ENCODE measurements at regions not wholly inside any gene's neighbourhood (a gene's known extent, or its start where the extent isn't known, plus 50 kb on each side); places are given as distances from the start of the nearest gene placed in this dataset.
"Not testable (repeated sequence)": the region's sequence is repeated elsewhere in the genome, so short reads cannot be mapped to it uniquely, and the experiment has no call there.

DNA sequence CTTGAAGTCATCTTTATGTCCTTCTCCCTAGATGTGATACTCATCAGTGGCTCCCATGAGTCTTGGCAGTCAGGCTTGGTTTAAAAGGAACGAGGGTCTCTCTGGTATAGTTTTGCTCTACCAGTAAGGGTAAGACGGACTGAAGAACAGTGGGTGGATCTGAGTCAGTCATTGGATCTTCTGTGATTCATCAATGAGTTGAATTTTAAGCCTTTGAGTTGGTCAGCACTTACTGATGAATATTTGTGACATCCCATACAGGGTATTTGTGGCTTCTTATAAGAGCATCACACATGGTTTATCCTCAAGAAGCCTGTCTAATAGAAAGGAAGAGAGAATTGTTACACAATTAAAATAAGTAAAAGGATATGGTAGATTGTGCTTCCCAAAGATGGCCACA is 87.3 kb upstream of the NAMPT start:
- H3K4me3 Mint-ChIP-seq, result no peak overlapping the region
- ChIA-PET POLR2A (no interaction called here), CTCF (interaction anchor here (1.1 kb wide), 1 partner anchor 90 kb away, joined by 3 read pairs; no protein-coding TSS in a partner anchor)
- no peaks in the 10 kb centered on the region for H3K27me3 Mint-ChIP-seq (ENCODE audit: low read depth)
- H3K9me3 Mint-ChIP-seq (ENCODE audit: insufficient read depth), result no peaks in the 10 kb centered on the region
- H3K36me3 Mint-ChIP-seq (ENCODE audit: low read depth), result no peaks in the 10 kb centered on the region
- DNase-seq (no peak), ATAC-seq (no peak)
- H3K27ac Mint-ChIP-seq, result no peak overlapping the region
- peaks cover 5% of the 10 kb centered on the region for H3K4me1 Mint-ChIP-seq (ENCODE audit: low read depth)

DNA sequence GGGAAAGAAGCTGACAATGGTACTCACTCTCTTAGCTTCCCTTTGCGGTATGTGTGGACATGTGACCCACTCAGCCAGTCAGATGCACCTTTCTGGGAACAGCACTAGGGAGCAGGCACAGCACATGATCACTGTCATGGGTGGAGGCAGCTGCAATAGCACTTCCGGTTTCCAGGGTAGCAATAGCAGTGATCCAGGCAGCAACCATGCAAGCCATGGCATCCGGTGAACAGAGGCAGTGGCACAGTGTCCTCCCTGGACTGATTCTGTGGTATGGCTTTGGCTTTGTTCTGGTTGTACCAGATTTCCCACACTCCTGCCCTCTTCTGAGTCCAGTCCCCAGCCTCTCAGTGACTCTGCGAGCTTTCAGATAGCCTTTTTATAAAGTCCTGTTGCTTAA is 86.8 kb upstream of the NAMPT start:
- Mint-ChIP-seq H3K27ac (no peak overlapping the region), H3K36me3 (ENCODE audit: low read depth) (no peaks in the 10 kb centered on the region), H3K4me3 (no peak overlapping the region), H3K9me3 (ENCODE audit: insufficient read depth) (no peaks in the 10 kb centered on the region), H3K27me3 (ENCODE audit: low read depth) (no peaks in the 10 kb centered on the region), H3K4me1 (ENCODE audit: low read depth) (peaks cover 5% of the 10 kb centered on the region)
- CTCF ChIA-PET, result interaction anchor here (1.0 kb wide), 1 partner anchor 90 kb away, joined by 3 read pairs; no protein-coding TSS in a partner anchor
- DNase-seq (no peak), ATAC-seq (no peak)
- POLR2A ChIA-PET, result no interaction called here

DNA sequence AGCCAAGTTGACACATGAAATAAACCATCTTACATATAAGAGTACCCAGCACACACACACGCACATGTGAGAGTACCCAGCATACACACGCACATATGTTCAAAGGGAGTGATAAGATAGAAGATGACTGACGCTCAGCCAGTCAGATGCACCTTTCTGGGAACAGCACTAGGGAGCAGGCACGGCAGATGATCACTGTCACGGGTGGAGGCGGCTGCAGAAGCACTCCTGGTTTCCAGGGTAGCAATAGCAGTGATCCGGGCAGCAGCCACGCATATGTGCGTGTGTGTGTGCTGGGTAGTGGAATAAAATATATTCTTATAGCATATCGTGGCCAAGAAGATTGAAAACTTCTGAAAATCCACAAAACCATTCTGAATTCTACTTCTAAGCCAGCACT is 85.8 kb upstream of the NAMPT start:
- H3K27ac Mint-ChIP-seq, result no peak overlapping the region
- CTCF ChIA-PET, result no interaction called here
- H3K4me3 Mint-ChIP-seq, result no peak overlapping the region
- no peaks in the 10 kb centered on the region for H3K27me3 Mint-ChIP-seq (ENCODE audit: low read depth)
- H3K4me1 Mint-ChIP-seq (ENCODE audit: low read depth), result peaks cover 5% of the 10 kb centered on the region
- ATAC-seq, result no peak
- peaks cover 5% of the 10 kb centered on the region for H3K36me3 Mint-ChIP-seq (ENCODE audit: low read depth)
- H3K9me3 Mint-ChIP-seq (ENCODE audit: insufficient read depth), result no peaks in the 10 kb centered on the region
- POLR2A ChIA-PET, result no interaction called here
- no peak for DNase-seq

DNA sequence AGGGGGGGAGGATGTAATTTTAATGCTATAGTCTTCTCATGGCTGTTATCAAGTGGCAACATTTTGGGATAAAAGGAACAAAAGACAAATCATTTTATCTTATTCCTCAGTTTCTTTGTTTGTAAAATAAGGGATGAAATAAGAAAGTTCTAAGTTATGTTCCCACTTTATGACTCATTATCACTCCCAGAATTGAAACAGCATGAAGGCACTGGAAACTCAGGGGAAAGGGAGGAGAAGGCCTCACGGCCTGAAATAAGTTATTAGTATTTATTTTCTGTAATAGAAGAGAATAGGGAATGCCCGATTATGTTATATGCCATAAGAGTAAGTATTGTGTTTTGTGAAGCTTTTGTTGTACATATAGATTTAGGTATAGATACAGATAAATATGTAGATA is 85.0 kb upstream of the NAMPT start:
- H3K27me3 Mint-ChIP-seq (ENCODE audit: low read depth), result no peaks in the 10 kb centered on the region
- H3K36me3 Mint-ChIP-seq (ENCODE audit: low read depth), result peaks cover 5% of the 10 kb centered on the region
- DNase-seq (no peak), ATAC-seq (no peak)
- ChIA-PET CTCF (interaction anchor here (1.1 kb wide), 1 partner anchor 92 kb away, joined by 3 read pairs; no protein-coding TSS in a partner anchor), POLR2A (no interaction called here)
- H3K9me3 Mint-ChIP-seq (ENCODE audit: insufficient read depth), result no peaks in the 10 kb centered on the region
- H3K4me1 Mint-ChIP-seq (ENCODE audit: low read depth), result peaks cover 5% of the 10 kb centered on the region
- H3K27ac Mint-ChIP-seq, result no peak overlapping the region
- no peak overlapping the region for H3K4me3 Mint-ChIP-seq

DNA sequence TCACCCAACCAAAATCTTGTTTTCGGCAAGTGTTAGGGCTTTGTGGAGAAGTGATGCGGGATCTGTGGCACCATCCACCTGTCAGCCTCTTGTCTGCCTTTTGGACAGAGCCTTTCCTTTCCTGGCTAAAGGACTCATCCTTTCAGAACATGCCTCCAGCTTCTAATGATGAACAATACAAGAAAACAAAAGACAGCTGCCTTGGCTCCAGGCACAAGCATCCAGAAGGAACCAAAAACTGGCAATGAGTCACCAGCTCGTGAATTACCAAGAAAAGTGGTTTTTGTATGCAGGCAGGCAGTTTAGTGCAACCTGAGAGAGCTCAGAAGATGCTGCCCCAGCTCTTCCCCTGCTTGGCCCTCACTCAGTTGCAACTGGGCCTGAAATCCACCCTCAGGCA is 84.6 kb upstream of the NAMPT start:
- Mint-ChIP-seq H3K36me3 (ENCODE audit: low read depth) (peaks cover 5% of the 10 kb centered on the region), H3K4me3 (no peak overlapping the region), H3K27me3 (ENCODE audit: low read depth) (no peaks in the 10 kb centered on the region), H3K27ac (no peak overlapping the region), H3K4me1 (ENCODE audit: low read depth) (peaks cover 5% of the 10 kb centered on the region), H3K9me3 (ENCODE audit: insufficient read depth) (no peaks in the 10 kb centered on the region)
- ChIA-PET POLR2A (no interaction called here), CTCF (interaction anchor here (1.0 to 1.1 kb wide), 2 partner anchors 93 to 173 kb away, joined by 3 to 4 read pairs; no protein-coding TSS in a partner anchor)
- ATAC-seq (no peak), DNase-seq (no peak)

DNA sequence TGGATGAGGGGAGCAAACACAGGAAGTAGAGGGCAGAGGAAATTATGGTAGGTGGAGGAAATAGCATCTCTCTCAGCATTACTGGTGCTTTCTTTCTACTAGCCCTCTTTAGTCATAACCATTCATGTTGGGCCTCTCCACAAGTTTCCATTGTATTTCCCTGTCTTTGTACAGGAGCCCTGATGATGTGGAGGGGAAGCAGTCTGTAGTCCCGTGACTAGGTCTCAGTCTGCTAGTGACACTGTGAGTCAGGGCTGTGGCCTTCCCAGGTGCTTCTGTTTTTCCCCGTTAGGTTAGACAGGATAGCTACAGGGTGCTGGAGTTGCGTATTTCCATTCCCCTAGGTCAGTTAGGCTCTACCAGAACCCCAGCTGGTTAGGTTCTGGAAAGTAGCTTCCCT is 82.9 kb upstream of the NAMPT start:
- no peak for ATAC-seq
- no peak for DNase-seq
- CTCF ChIA-PET, result no interaction called here
- H3K27me3 Mint-ChIP-seq (ENCODE audit: low read depth), result peaks cover 2% of the 10 kb centered on the region
- H3K4me1 Mint-ChIP-seq (ENCODE audit: low read depth), result peaks cover 5% of the 10 kb centered on the region
- H3K4me3 Mint-ChIP-seq, result no peak overlapping the region
- H3K36me3 Mint-ChIP-seq (ENCODE audit: low read depth), result peaks cover 5% of the 10 kb centered on the region
- no peaks in the 10 kb centered on the region for H3K9me3 Mint-ChIP-seq (ENCODE audit: insufficient read depth)
- POLR2A ChIA-PET, result no interaction called here
- no peak overlapping the region for H3K27ac Mint-ChIP-seq

DNA sequence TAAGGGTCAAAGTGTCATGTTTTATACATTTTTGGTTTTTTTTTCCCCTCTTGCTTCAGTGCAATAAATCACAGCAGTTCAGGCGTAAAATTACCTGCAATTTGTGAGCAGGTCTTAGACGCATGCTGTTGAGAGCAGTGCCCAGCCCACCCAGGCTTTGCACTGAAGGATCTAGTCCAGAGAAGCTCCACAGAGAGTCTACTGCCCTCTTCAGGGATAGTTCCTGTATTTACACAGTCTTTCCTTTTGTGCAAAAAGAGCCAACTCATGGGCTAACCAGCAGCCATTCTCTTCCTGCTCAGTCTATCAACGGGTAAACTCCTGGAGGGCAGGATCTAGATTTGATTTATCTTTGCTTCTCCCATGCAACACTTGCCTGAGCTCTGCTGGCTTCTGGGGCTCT is 82.2 kb upstream of the NAMPT start:
- no peaks in the 10 kb centered on the region for H3K9me3 Mint-ChIP-seq (ENCODE audit: insufficient read depth)
- no peak overlapping the region for H3K27ac Mint-ChIP-seq
- CTCF ChIA-PET, result no interaction called here
- POLR2A ChIA-PET, result no interaction called here
- no peak overlapping the region for H3K4me3 Mint-ChIP-seq
- ATAC-seq, result no peak
- peaks cover 5% of the 10 kb centered on the region for H3K4me1 Mint-ChIP-seq (ENCODE audit: low read depth)
- DNase-seq, result no peak
- peaks cover 8% of the 10 kb centered on the region for H3K27me3 Mint-ChIP-seq (ENCODE audit: low read depth)
- H3K36me3 Mint-ChIP-seq (ENCODE audit: low read depth), result peaks cover 5% of the 10 kb centered on the region

DNA sequence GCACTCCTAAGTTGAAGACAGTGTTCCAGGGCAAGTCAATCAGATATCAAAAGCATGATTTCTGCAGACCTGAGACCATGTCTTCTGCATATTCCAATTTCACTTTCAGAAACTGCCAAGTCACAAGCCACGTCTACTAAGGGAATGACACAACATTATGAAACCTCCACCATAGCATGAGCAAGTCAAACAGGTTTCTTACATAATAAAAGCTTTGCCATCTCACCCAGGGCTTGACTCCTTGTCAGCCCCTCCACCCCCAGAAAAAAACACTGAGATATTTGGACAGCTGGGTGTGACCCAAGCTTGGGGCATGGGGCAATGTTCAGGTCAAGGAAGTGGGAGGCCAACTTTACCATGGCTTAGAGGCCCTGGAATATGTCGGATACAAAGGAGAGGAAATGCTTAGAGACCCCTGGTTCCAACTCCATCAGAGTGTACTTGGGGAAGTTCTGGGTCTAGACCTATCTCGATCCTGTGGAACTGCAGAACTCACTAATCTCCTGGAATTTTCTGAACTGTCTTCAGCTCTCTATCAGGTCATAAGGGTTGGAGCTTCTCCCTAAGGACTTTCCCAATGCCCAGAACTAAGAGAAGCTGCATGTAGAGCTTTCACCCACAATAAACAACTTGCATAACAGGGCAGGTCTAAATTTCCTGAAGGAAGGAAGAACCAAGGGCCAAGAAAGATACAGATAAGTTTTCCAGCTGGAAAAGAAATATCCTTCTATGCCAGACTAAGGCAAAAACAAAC is 80.6 kb upstream of the NAMPT start:
- DNase-seq (no peak), ATAC-seq (no peak)
- Mint-ChIP-seq H3K27me3 (ENCODE audit: low read depth) (peaks cover 20% of the 10 kb centered on the region), H3K27ac (no peak overlapping the region), H3K4me3 (no peak overlapping the region), H3K36me3 (ENCODE audit: low read depth) (peaks cover 5% of the 10 kb centered on the region), H3K9me3 (ENCODE audit: insufficient read depth) (no peaks in the 10 kb centered on the region), H3K4me1 (ENCODE audit: low read depth) (peaks cover 5% of the 10 kb centered on the region)
- CTCF ChIA-PET, result interaction anchor here (1.2 to 1.4 kb wide), 2 partner anchors 15 to 42 kb away, joined by 3 to 4 read pairs; no protein-coding TSS in a partner anchor
- POLR2A ChIA-PET, result no interaction called here

DNA sequence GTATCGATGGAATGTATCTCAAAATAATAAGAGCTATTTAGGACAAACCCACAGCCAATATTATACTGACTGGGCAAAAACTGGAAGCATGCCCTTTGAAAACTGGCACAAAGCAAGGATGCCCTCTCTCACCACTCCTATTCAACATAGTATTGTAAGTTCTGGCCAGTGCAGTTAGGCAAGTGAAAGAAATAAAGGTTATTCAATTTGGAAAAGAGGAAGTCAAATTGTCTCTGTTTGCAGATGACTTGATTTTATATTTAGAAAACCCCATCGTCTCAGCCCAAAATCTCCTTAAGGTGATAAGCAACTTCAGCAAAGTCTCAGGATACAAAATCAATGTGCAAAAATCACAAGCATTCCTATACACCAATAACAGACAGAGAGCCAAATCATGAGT is 77.7 kb upstream of the NAMPT start:
- CTCF ChIA-PET; H3K36me3 Mint-ChIP-seq (ENCODE audit: low read depth); POLR2A ChIA-PET; H3K27ac Mint-ChIP-seq; ATAC-seq; DNase-seq; H3K9me3 Mint-ChIP-seq (ENCODE audit: insufficient read depth); H3K4me3 Mint-ChIP-seq; H3K4me1 Mint-ChIP-seq (ENCODE audit: low read depth): not testable (repeated sequence)
- H3K27me3 Mint-ChIP-seq (ENCODE audit: low read depth), result peaks cover 20% of the 10 kb centered on the region

DNA sequence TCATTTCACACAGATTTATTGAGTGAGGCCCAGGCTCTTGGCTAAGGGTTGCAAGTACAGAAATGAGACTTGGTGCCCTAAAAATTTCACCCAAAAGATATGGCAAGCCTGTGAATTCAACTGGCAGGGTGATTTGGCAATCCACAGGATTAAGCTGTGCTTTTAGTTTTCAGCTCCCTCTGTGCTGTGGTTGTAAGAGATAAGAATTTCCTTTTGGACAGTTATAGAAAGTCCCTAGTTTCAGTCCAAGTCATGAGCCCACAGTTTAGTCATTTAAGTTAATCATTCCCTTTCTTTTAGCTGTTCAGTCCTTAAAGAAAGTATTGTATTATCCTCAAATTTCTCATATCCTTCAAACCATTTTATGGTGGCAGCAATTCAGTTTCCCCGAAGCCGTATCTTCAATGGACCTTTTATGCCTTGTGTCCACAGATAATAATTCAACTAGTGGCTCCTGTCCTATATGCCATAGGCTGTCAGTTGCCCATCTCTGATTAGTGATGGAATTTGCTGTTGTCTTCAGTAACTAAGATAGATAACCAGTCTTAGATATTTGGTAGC is 73.4 kb upstream of the NAMPT start:
- Mint-ChIP-seq H3K27me3 (ENCODE audit: low read depth) (peaks cover 27% of the 10 kb centered on the region), H3K4me1 (ENCODE audit: low read depth) (no peaks in the 10 kb centered on the region), H3K9me3 (ENCODE audit: insufficient read depth) (no peaks in the 10 kb centered on the region), H3K4me3 (no peak overlapping the region), H3K36me3 (ENCODE audit: low read depth) (no peaks in the 10 kb centered on the region), H3K27ac (no peak overlapping the region)
- DNase-seq, result no peak
- ChIA-PET POLR2A (no interaction called here), CTCF (no interaction called here)
- ATAC-seq, result no peak

DNA sequence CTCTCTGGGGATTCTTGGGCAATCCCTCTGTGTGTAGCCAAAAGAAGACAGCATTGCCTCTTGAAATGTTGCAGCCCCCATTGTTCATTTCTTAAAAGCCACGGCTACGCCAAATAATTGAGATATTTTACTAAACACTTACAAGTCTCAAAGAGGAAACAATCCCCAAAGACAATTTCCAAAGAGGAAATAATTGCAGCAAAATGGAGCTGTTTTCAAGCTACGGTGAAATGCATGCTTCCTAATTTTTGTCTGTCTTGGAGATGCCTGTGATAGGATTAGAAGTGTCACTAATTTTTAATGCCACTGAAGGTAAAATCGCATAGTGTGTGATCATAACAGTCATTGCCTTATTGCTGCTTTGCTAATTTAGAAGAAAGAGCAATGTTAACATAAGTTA is 72.9 kb upstream of the NAMPT start:
- CTCF ChIA-PET, result no interaction called here
- no peaks in the 10 kb centered on the region for H3K4me1 Mint-ChIP-seq (ENCODE audit: low read depth)
- POLR2A ChIA-PET, result no interaction called here

DNA sequence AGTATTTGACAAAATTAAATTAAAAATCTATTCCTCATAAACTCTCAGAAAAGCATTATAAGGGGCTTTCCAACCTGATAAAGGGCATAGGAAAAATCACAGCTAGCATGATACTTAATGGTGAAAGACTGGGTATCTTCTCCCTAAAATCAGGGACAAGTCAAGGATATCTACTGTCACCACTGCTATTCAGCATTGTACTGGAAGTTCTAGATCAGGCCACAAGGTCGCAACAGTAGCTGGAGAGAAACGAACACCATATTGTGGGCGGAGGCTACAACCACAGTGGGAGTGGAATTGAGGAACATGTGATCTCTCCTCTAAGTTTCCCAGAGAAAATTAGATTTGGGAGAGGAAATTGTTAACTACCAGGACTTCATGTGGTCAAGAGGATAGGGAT is 70.0 kb upstream of the NAMPT start:
- no peaks in the 10 kb centered on the region for H3K36me3 Mint-ChIP-seq (ENCODE audit: low read depth)
- DNase-seq (no peak), ATAC-seq (no peak)
- H3K4me1 Mint-ChIP-seq (ENCODE audit: low read depth), result no peaks in the 10 kb centered on the region
- peaks cover 12% of the 10 kb centered on the region for H3K27me3 Mint-ChIP-seq (ENCODE audit: low read depth)
- H3K4me3 Mint-ChIP-seq, result no peak overlapping the region
- POLR2A ChIA-PET, result no interaction called here
- no peak overlapping the region for H3K27ac Mint-ChIP-seq
- CTCF ChIA-PET, result no interaction called here
- H3K9me3 Mint-ChIP-seq (ENCODE audit: insufficient read depth), result no peaks in the 10 kb centered on the region

More for the DNA sequence above, 72.9 kb upstream of the NAMPT start:
- Mint-ChIP-seq H3K36me3 (ENCODE audit: low read depth) (no peaks in the 10 kb centered on the region), H3K27ac (no peak overlapping the region), H3K4me3 (no peak overlapping the region), H3K9me3 (ENCODE audit: insufficient read depth) (no peaks in the 10 kb centered on the region), H3K27me3 (ENCODE audit: low read depth) (peaks cover 28% of the 10 kb centered on the region)
- DNase-seq (no peak), ATAC-seq (no peak)

DNA sequence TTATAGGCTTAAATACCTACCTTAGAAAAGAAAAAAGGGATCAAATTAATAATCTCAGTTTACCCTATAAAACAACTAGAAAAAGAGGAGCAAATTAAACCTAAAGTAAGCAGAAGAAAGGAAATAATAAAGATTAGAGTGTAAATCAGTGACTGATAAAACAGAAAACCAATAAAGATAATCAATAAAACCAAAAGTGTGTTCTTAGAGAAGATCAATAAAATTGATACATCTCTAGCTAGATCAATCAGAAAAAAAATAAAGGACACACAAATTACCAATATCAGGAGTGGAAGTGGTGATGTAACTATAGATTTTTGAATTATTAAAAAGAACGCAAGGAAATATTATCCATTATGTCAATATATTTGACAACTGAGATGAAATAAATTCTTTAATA is 69.2 kb upstream of the NAMPT start:
- Mint-ChIP-seq H3K4me3 (no peak overlapping the region), H3K27me3 (ENCODE audit: low read depth) (peaks cover 12% of the 10 kb centered on the region), H3K36me3 (ENCODE audit: low read depth) (no peaks in the 10 kb centered on the region), H3K9me3 (ENCODE audit: insufficient read depth) (no peaks in the 10 kb centered on the region), H3K27ac (no peak overlapping the region), H3K4me1 (ENCODE audit: low read depth) (no peaks in the 10 kb centered on the region)
- ChIA-PET CTCF (no interaction called here), POLR2A (no interaction called here)
- ATAC-seq, result no peak
- no peak for DNase-seq
